ENCODE measurements at regions not wholly inside any gene's neighbourhood (a gene's known extent, or its start where the extent isn't known, plus 50 kb on each side); places are given as distances from the start of the nearest gene placed in this dataset.

GRCh38 chr5:110996742-110997141 lies 74.8 kb upstream of the TSLP start:
- intact Hi-C loops (cut with DNase I; ENCODE audit: low total_unique reads): no loop called here
- 50 to 64% (median 55%) methylated on average over 2 of the region's 2 CpGs for WGBS, 5 donors

GRCh38 chr5:111002036-111002435 lies 69.5 kb upstream of the TSLP start:
- H3K4me1 ChIP-seq: no peaks in the 10 kb centered on the region
- TF ChIP-seq POLR2AphosphoS5 (IDR thresholded peaks at IDR 0.05) (no peak), POLR2A (IDR thresholded peaks at IDR 0.05) (no peak), CTCF (IDR thresholded peaks at IDR 0.05 in 8 of 11, conservative IDR thresholded peaks at IDR 0.05 in 3 of 11) (no peak)
- DNase-seq: peak; percentile 58
- no peaks in the 10 kb centered on the region for H3K36me3 ChIP-seq
- WGBS, 5 donors: 71 to 91% (median 80%) methylated on average over 3 of the region's 3 CpGs
- peaks cover 0 to 9% (median 0%) of the 10 kb centered on the region in 8 donors for H3K9me3 ChIP-seq
- intact Hi-C loops (cut with DNase I; ENCODE audit: low total_unique reads): no loop called here
- H3K27me3 ChIP-seq (replicated peaks in 1 of 7): no peaks in the 10 kb centered on the region
- no peak overlapping the region for H3K27ac ChIP-seq
- no peak overlapping the region for H3K4me3 ChIP-seq

More at GRCh38 chr5:110996742-110997141, 74.8 kb upstream of the TSLP start:
- H3K9me3 ChIP-seq: peaks cover 0 to 11% (median under 1%) of the 10 kb centered on the region in 8 donors
- H3K27me3 ChIP-seq (replicated peaks in 1 of 7): no peaks in the 10 kb centered on the region
- DNase-seq: no peak
- H3K4me1 ChIP-seq: no peaks in the 10 kb centered on the region
- H3K36me3 ChIP-seq: no peaks in the 10 kb centered on the region
- TF ChIP-seq CTCF (IDR thresholded peaks at IDR 0.05 in 8 of 11, conservative IDR thresholded peaks at IDR 0.05 in 3 of 11) (no peak), POLR2A (IDR thresholded peaks at IDR 0.05) (no peak), POLR2AphosphoS5 (IDR thresholded peaks at IDR 0.05) (no peak)
- no peak overlapping the region for H3K27ac ChIP-seq
- H3K4me3 ChIP-seq: no peak overlapping the region

GRCh38 chr5:111003623-111004022 lies 67.9 kb upstream of the TSLP start:
- no peaks in the 10 kb centered on the region for H3K36me3 ChIP-seq
- DNase-seq: no peak
- H3K9me3 ChIP-seq: peaks cover 0 to 9% (median 0%) of the 10 kb centered on the region in 8 donors
- H3K4me3 ChIP-seq: no peak overlapping the region
- no peak for TF ChIP-seq CTCF (IDR thresholded peaks at IDR 0.05 in 8 of 11, conservative IDR thresholded peaks at IDR 0.05 in 3 of 11)
- no peak for TF ChIP-seq POLR2A (IDR thresholded peaks at IDR 0.05)
- no peak for TF ChIP-seq POLR2AphosphoS5 (IDR thresholded peaks at IDR 0.05)
- WGBS, 5 donors: 94 to 98% (median 96%) methylated on average over 1 of the region's 1 CpG
- intact Hi-C loops (cut with DNase I; ENCODE audit: low total_unique reads): no loop called here
- H3K27ac ChIP-seq: no peak overlapping the region
- H3K27me3 ChIP-seq (replicated peaks in 1 of 7): no peaks in the 10 kb centered on the region
- no peaks in the 10 kb centered on the region for H3K4me1 ChIP-seq

- H3K36me3 ChIP-seq: no peaks in the 10 kb centered on the region
- TF ChIP-seq CTCF (IDR thresholded peaks at IDR 0.05 in 8 of 11, conservative IDR thresholded peaks at IDR 0.05 in 3 of 11): no peak
- no peak for TF ChIP-seq POLR2A (IDR thresholded peaks at IDR 0.05)
- WGBS, 5 donors: 74 to 83% (median 79%) methylated on average over 9 of the region's 9 CpGs
- H3K27me3 ChIP-seq (replicated peaks in 1 of 7): no peaks in the 10 kb centered on the region
- H3K27ac ChIP-seq: no peak overlapping the region
- no peak for DNase-seq
- no peaks in the 10 kb centered on the region for H3K4me1 ChIP-seq
- peaks cover 0 to 8% (median 1%) of the 10 kb centered on the region in 8 donors for H3K9me3 ChIP-seq
- H3K4me3 ChIP-seq: no peak overlapping the region
- intact Hi-C loops (cut with DNase I; ENCODE audit: low total_unique reads): no loop called here
These were observed 67.2 kb upstream of the TSLP start for GRCh38 chr5:111004291-111004690.
